ENCODE measurements at regions not wholly inside any gene's neighbourhood (a gene's known extent, or its start where the extent isn't known, plus 50 kb on each side); places are given as distances from the start of the nearest gene placed in this dataset.

- TF ChIP-seq CTCF (IDR thresholded peaks at IDR 0.05) (no peak), POLR2A (IDR thresholded peaks at IDR 0.05) (no peak)
Measured at GRCh38 chr20:62570897-62571668, 71.2 kb upstream of the SLCO4A1 start.
